DLD1 (cell line): ENCODE measurements at regions not wholly inside any gene's neighbourhood (a gene's known extent, or its start where the extent isn't known, plus 50 kb on each side); places are given as distances from the start of the nearest gene placed in this dataset.

Experiments
- in situ Hi-C: cut with HindIII; loops from 2 replicates; pipeline ENCODE4 v1.10.0; 2017; ENCODE audit warnings: low sequenced_read_pairs

DNA sequence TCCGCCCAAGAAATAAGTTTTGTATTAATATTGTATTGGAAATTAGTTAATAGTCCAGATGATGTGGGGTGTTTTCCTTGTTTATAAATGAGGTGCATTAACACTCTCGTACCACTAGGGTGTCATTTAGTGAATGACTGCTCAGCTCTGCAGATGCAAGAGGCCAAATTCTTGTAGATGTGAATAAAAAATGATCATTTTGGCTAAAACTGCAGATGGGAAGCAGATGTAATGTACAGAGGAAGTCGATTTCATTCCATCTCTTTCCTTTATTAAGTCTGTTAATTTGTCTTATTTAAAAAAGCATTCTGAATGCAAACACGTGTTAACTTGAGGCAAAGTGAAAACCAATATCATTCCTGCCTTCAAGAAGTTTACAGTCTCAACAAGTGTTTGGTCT is 108.1 kb downstream of the DHX15 start:
- in situ Hi-C loops = no loop called here

DNA sequence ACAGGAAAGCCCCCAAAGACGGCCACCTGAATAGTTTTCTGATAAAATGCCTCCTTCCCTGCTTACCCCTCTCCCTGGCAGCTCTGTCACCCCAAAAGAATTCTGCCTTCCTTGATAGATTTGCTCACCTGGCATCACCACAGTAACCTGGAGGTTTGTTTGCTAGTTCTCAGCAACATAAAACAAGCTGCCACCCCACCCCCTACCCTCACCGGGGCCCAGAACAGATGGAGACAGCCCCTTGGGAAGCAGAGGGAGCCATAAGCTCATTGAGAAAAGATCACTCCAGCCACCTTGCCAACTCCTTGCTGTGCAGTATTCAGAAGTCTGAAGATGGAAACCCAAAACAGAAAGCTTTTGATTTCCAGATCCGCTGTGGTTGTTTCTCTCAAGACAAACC is 108.6 kb downstream of the DHX15 start:
- in situ Hi-C loops = no loop called here

DNA sequence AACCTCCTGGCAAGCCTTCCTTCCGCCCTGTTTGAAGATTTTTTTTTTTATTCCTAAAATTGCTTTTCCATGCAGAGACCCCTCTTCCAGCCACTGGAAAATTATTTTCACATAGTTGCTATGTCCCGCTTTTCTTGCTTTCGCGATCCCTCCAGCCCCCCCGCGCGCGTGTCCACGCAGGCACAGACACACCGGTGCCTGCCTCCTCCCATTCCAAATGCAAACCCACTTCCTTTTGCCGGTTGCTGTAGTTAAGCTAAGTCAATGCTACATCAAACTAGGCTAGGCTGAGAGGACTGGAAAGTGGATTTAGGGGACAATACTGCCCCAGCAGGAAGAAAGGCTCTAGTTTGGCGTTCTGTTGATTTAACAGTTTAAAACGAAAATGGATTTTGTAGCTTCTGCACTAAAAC is 111.0 kb downstream of the DHX15 start:
- in situ Hi-C loops = no loop called here

DNA sequence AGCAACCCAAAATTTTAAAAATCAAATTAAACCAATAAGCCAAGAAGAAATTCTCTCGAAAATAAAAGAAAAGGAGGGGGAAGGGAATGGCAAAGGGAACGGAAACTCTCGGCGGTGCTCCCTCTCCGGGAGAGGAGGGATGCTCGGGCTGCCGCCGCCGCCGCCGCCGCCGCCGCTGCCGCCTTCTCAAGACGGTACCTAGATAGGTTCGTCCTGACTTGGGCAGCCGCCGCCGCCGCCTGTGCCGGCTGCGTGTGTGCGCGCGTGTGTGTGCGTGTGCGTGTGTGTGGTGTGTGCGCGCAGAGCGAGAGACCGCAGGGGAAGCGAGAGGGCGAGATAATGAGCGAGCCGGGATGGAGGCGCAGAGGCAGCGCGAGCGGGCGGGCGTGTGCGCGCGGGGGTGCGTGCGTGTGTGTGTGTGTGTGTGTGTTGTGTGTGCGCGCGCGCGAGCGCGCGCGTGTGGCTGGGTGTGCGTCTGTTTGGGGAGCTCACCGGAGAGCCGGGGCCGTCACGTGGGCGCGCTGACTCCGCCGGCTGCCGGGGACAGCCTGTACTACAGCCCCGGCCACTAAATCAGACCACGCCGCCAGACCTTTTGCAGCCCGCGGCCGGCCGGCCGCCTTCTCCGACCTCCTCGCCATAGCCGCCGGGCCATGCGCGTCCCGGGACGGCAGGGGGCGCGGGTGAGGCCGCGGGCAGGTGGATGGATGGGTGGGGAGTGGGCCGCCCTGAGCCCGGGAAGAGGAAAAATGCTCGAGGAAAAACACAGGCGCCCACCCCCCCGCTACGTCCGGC is 111.6 kb downstream of the DHX15 start:
- in situ Hi-C loops = no loop called here

DNA sequence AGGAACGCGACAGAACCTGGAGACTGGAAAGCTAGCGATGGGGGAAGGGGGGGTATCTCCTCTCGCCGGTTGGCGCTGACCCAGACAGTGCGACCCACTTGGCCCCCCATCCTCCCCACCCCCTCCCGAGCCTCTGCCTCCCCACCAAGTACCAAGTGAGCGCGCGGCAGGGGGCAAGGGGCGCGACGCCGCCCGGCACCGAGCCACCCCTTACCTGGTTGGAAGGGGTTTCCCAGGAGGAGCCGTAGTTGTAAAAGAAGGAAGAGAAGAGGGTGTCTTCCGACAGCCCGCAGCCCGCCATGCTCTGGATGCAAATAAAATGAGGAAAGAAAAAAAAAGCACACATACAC is 112.2 kb downstream of the DHX15 start:
- in situ Hi-C loops = no loop called here

DNA sequence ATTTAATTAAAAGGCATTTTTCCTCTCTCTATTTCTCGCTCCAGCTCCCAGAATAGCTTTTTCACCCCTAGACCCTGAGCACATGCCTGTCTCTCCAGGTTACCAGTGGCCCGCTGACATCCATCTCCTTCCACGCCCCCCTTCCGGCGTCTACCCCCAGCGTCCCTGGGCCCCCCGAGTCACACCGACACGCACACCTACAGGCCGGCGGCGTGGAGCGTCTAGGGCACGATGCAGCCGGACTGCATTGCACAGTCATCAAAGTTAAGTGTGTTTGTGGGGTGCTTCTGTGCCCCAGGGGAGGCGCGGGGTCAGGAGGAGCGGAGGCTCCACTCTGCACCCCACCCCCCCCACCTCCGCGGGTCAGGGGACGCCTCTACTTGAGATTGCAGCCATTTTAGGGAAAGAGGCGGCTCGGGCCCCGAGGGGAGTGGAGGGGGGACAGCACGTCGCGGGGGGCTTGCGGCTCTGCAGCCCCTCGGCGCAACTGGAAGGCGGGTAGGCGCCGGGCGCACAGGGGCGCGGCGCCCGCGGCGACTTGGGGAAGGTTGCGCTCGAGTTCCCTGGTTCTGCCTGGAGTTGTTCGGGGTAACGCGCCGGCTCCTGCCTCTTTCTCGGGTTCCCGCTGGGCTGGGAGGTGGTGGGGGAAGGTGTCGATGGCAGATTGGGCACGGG is 112.7 kb downstream of the DHX15 start:
- in situ Hi-C loops = no loop called here

DNA sequence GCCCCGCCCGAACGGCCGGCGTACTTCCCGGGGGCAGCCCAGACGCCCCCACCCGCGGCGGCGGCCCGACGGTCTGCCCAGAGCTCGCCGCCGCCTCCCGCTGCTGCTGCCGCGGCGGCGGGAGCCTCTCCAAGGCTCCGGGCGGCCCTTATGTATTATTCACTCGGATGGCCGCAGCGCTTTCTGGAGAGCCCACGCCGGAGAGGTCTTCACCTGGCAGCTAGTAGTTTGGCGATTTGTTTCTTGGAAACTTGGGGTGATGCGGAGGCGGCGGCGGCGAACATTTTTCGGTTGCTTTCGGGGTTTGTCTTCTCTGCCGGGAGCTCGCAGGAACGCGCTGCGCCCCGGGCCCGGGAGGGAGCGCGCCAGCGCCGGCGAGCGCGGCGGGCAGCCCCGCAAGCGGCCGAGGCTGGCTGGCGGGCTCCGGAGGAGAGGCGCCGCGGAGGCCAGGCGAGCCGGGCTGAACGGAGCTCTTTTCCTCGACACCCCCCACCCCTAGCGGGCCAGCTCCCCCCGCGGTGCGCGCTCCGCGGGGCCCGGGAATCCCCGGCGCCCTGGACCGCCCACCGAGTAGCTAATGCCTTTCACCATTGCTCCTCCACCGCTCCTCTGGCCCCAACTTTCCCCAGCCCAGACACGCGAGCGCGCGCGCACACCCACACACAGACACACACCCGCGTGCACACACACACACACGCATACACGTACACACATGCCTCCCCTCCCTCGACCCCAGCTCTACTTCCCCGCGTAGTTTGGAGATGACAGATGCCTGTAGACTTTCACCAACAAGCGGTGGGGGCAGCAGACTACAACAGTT is 113.5 kb downstream of the DHX15 start:
- in situ Hi-C loops = no loop called here

DNA sequence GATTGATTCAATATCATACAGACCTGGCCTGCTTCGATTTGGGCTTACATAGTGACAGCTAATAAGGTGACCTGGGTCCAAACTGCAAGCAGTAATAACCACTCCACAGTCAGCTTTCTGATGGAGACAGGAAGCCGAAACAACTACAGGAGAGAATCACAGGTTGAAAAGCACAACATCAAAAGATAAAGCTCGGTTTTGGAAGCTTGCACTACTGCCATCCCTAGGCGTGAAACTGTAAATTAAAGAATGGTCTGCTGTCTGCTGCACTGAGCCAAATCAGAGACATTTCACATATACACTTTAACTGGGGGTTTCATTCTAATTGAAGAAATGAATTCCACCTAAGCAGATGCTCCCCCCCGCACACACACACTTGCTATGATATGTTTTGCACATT is 116.3 kb downstream of the DHX15 start:
- in situ Hi-C loops = no loop called here

DNA sequence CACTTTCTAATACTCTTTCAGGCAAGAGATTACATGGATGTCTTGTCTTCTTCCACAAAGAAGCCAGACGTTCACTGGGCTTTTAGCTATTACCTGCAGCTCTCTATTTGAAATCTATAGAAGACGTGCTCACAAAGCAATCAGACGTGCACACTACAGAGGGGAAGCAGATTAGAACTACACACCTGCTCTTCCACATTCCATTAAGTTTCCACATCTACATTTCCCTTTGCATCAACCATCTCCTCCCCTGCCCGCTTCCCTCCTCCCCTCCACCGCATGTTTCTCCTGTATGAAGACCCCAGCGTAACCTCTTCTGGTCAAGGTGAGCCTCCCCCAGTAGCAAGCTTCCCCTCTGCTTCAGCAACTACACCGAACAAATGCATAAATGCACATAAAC is 119.8 kb downstream of the DHX15 start:
- in situ Hi-C loops = loop anchor here (5.0 kb wide), 1 partner anchor 47 kb away; no protein-coding TSS in a partner anchor

DNA sequence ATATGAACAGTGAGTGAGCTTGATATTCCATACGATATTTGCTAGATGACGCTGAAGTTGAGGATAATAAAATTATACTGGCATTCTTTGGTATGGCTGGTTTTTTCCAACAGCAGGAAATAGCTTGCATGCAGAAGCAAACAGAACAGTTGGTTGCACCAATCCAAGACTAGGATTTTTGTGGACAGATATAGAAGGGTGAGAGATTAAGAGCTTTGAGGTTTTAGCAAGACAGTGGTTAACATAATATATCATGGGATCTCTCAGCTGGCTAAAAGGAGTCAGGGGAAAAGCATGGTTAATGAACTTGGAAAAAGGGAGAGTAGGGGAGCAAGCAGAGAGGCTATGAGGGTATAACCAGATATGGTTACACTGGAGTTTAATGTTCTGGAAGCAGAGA is 127.9 kb downstream of the DHX15 start:
- in situ Hi-C loops = no loop called here

DNA sequence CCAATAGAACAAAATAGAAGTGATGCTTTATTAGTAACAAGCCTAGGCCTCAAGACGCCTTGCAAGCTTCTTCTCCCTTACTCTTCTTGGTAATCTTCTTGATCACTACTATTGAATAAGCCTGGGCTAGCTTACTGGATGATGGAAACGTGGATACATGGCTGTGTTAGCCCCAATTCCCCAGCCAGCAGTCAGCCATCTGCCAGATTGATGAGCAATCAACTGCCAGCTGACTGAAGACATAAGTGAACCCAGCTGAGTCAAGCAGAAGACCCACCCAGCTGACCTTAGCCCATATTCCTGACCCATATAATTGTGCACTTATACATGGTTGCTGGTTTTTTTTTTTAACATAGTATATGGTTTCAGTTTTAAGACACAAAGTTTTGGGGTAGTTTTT is 130.4 kb downstream of the DHX15 start:
- in situ Hi-C loops = no loop called here

DNA sequence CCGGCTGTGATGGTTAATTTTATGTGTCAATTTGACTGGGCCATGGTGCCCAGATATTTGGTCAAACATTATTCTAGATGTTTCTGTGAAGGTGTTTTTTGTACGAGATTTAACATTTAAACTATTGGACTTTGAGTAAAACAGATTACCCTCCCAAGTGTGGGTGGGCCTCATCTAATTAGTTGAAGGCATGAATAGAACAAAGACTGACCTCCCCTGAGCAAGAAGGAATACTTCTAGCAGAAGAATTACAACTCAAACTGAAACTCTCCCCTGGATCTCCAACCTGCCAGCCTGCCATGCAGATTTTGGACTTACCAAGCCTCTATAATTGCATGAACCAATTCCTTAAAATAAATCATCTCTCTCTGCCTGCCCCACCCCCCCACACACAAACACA is 132.5 kb downstream of the DHX15 start:
- in situ Hi-C loops = no loop called here

DNA sequence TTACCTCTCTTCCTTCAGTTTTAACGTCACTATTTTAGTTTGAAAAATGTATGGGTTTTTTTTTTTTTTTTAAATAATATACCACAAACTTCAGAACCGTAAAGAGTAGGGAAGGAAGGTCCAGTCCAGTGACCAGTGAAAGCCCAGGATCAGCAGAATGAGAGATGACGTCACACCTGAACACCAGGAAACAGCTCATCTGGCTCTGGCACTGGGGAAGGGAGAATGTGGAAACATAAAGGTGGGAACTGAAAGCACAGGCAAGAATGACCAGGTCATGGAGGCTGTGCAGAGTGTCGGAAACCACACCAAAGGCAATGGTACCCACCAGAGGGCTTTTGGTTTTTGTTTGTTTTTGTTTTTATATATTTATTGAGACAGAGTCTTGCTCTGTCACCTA is 141.2 kb downstream of the DHX15 start:
- in situ Hi-C loops = no loop called here

DNA sequence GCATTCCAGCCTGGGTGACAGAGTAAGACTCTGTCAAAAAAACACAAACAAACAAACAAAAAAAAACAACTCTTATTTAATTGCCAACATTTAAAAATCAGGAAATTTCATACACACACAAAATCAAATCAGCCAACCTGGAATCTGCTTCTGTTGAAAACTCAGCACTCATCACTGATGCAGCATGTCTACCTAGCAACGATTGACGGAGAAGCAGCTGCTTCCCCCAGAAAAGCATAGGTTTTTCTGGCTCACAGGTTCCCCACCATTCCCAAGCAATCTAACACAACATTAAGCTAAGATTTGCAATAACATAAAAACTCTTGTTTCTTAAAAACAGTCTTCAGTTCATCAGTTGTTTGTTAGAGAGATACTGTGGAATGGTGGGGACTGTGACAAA is 143.6 kb downstream of the DHX15 start:
- in situ Hi-C loops = no loop called here

DNA sequence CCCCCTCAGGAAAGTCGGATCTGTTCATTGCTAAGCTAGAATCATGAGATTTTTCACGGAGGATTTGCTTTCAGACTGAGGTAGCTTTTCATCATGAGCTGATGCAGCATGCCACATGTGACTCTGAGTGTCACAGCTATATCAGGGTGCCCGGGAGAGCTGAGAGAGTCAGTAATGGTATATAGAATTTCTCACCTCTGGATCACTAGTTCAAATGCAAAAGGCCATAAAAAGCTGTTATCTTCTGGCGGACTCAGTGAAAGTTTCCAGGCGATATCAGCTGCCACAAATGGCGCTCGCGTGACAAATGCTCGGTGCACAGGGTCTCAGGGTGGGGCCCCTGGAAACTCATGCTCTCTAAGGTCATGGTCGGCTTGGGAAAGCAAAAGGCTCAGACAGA is 150.1 kb downstream of the DHX15 start:
- in situ Hi-C loops = no loop called here

DNA sequence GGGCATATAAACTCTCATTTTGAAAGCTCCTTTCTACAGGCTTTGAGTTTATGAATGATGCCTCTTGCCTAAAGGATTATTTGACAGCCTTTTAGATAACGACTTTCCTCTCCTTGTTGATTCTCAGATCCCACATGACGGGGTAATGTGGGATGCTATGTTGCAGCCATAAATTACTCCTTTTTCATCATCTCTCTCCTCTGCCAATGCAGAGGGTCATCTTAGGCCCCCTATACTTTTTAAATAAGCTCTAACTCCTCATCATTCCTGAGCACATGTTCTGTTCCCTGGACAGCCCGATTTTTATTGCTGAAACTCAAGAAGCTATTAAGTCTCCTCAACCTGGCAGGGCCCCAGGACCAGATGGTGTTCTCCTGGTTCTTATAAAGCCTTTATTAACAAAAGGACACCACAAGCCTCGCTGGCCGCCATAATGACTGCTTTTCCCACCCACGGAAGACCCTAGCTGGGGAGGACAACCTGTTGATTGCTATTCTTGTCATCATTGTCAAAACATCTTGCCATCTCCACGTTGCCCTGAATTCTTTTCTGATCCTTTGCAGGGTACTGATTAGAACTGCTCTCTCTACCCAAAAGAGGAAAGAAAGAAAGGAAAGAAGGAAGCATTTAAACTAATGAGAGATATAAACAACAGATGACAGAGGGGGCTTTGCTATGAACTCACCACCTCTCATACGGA is 150.7 kb downstream of the DHX15 start:
- in situ Hi-C loops = no loop called here

DNA sequence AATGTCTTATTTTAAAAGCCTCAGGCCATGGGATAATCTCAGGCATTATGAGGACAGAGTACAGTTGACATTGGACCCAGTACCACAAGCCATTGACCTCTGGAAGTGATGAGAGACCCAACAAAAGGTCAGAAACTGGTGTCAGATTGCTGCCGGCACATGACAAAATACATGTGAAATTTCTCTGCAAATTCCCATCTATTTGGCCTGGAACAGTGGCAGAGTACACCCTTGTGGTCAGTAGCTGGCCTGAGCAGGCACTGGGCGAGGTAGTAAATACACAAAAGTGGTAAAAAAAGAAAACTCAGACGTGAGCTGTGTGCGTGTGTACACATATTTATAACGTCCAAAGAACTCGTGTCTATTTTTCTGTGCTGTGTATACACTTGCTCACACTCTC is 155.5 kb downstream of the DHX15 start:
- in situ Hi-C loops = no loop called here

DNA sequence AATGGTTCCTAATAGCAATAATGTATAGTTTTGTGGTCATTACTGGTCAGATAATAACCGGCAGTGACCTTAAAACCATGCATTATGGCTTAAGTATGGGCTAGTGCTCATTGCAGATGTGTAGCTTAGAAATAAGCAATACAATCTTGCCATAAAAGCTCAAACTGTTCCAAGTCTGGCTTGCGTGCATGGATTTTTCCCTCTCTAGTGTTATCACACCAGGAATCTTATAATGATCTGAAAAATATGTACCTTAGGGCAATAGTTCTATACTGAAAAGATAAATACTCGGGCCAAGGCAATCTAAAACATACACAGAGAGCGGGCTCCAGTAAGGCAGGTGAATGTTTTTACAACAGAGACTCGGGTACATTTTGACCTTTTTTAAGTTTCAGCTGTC is 157.8 kb downstream of the DHX15 start:
- in situ Hi-C loops = no loop called here

DNA sequence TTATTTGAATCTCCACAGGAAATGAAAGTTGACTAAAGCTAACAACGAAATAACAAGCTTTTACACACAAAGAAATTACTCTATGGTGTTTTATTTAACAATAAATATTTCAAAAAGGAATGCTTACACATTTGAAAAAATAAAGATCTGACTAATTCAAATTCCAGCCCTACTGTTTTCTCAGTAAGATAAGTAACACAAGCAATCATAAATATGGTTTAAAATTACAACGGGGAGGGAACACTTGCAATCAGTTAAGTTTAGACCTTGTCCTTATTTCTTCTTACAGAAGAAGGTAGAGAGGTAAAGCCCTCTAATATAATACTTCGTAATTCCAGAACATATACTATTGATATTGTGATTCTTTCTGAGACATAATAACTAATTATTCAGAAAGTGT is 158.5 kb downstream of the DHX15 start:
- in situ Hi-C loops = no loop called here

DNA sequence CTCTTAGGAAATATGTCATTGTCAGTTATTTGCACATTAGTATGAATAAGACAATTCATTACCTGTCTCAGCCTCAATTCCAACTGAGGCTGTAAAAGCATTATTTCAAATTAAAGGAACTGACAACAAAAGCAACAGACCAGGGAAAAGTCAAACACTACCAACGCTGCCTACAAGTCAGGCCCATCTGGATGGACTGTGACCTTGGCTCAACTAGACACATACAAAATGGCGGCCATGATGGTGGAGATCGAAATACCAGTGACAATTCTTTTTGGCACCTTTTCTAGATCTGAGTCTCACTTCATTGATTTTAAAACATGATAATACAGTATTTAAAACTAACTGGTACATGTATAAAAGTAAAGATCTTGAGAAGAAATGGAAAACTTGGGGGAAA is 160.7 kb downstream of the DHX15 start:
- in situ Hi-C loops = no loop called here

DNA sequence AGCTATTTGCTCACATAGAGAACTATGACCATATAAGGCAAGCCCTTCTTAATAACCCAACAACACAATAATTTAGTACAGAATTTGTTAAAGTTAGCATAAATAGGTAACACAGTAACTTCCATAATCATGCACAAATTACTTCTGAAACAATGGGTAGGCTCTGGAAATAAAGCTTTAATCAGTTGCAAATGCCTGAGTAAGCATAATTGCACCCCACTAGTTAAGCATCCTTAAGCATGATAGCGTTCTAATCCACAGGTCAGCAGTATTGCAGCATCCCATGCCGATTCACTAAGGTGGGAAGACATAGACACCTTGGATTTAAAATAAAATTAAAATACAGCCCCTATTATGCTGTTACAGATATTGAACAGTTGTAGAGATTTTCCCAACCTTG is 161.7 kb downstream of the DHX15 start:
- in situ Hi-C loops = no loop called here
